ENCODE measurements at regions not wholly inside any gene's neighbourhood (a gene's known extent, or its start where the extent isn't known, plus 50 kb on each side); places are given as distances from the start of the nearest gene placed in this dataset.

DNA sequence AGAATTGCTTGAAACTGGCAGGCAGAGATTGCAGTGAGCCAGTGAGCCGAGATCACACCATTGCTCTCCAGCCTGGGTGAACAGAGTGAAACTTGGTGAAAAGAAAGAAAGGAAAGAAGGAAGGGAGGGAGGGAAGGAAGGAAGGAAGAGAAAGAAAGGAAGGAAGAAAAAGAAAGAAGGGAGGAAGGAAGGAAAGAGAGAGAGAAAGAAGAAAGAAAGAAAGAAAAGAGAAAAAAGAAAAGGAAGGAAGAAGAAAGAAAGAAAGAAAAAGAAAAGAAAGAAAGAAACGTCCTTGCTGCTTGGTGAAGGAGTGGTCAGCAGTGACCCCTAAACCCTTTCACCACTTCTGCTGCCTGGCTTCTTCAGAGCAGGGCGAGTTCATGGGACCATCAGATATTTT is 147.1 kb upstream of the MYO3A start:
- H3K4me1 Mint-ChIP-seq: no peaks in the 10 kb centered on the region
- no peak overlapping the region for H3K27ac Mint-ChIP-seq
- POLR2A ChIA-PET: no interaction called here
- CTCF ChIA-PET: no interaction called here
- H3K27me3 Mint-ChIP-seq: peaks cover 3% of the 10 kb centered on the region
- no peak for DNase-seq
- no peak overlapping the region for H3K4me3 Mint-ChIP-seq
- H3K9me3 Mint-ChIP-seq: no peaks in the 10 kb centered on the region
- H3K36me3 Mint-ChIP-seq (ENCODE audit: low read depth): no peaks in the 10 kb centered on the region

- H3K4me1 Mint-ChIP-seq: no peaks in the 10 kb centered on the region
- H3K4me3 Mint-ChIP-seq: no peak overlapping the region
- POLR2A ChIA-PET: no interaction called here
- no peaks in the 10 kb centered on the region for H3K36me3 Mint-ChIP-seq (ENCODE audit: low read depth)
- CTCF ChIA-PET: no interaction called here
- no peak overlapping the region for H3K27ac Mint-ChIP-seq
- no peak for DNase-seq
- no peaks in the 10 kb centered on the region for H3K27me3 Mint-ChIP-seq
- H3K9me3 Mint-ChIP-seq: no peaks in the 10 kb centered on the region
These were observed 136.1 kb upstream of the MYO3A start for GRCh38 chr10:25797888-25798429.

DNA sequence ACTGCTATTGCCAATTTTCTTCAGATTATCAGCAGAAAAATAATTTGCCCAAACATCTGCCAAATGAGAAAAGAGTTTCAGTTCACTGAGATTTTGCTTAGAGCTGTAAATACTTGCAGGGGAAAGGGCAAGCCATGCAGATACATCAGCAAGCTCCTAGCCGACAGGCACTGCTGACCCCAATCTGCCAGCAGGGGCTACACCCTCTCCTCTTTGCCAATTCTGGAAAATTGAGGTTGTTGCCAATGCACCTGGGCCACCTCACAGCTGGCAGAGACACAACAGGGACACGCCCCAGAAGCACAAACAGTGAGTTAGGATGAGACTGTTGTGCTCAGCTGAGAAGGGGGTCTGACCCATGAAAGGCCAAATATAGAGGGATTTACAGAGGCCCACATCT is 129.5 kb upstream of the MYO3A start:
- no peaks in the 10 kb centered on the region for H3K9me3 Mint-ChIP-seq
- no peaks in the 10 kb centered on the region for H3K36me3 Mint-ChIP-seq (ENCODE audit: low read depth)
- H3K27ac Mint-ChIP-seq: no peak overlapping the region
- no peaks in the 10 kb centered on the region for H3K4me1 Mint-ChIP-seq
- no peak overlapping the region for H3K4me3 Mint-ChIP-seq
- ChIA-PET CTCF (no interaction called here), POLR2A (no interaction called here)
- H3K27me3 Mint-ChIP-seq: no peaks in the 10 kb centered on the region
- DNase-seq: no peak

DNA sequence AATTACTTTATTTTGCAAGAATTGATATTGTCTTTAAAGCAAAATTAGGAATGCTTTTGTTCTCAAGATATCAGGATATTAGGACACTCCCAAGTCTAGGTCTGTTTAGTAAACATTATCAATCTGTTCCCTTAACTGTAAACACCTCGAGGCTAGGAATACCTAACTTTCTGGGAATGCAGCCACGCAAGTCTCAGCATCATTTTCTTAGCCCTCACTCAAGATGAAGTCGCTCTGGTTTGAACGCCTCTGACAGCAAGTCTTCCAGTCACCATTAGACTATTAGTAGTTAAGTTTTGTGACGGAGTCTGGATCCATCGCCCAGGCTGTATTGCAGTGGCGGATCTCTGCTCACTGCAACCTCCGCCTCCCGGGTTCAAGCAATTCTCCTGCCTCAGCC is 128.0 kb upstream of the MYO3A start:
- H3K27ac Mint-ChIP-seq: no peak overlapping the region
- H3K9me3 Mint-ChIP-seq: no peaks in the 10 kb centered on the region
- ChIA-PET CTCF (no interaction called here), POLR2A (no interaction called here)
- no peaks in the 10 kb centered on the region for H3K27me3 Mint-ChIP-seq
- no peaks in the 10 kb centered on the region for H3K36me3 Mint-ChIP-seq (ENCODE audit: low read depth)
- H3K4me3 Mint-ChIP-seq: no peak overlapping the region
- H3K4me1 Mint-ChIP-seq: no peaks in the 10 kb centered on the region
- no peak for DNase-seq

DNA sequence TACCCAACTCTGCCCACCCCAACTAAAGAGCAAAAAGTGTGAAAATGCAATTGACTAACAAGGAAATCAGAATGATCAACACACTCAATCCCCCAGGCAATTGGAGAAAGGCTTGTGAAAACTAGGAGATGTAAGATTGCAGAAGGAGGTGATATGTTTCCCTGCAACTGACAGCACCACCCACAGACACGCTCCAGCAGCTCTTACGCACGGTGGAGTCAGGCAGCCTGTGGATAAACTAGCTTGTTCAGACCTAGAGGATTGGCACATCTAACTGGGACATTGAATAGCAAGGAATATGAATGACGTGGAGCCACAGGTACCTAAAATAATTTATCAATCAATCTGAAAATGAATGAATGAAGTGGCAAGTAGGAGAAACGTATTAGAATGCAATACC is 125.7 kb upstream of the MYO3A start:
- no peak overlapping the region for H3K27ac Mint-ChIP-seq
- ChIA-PET CTCF (no interaction called here), POLR2A (no interaction called here)
- no peaks in the 10 kb centered on the region for H3K27me3 Mint-ChIP-seq
- no peaks in the 10 kb centered on the region for H3K36me3 Mint-ChIP-seq (ENCODE audit: low read depth)
- no peaks in the 10 kb centered on the region for H3K4me1 Mint-ChIP-seq
- no peak overlapping the region for H3K4me3 Mint-ChIP-seq
- DNase-seq: no peak
- H3K9me3 Mint-ChIP-seq: no peaks in the 10 kb centered on the region

- CTCF ChIA-PET: no interaction called here
These were observed 122.9 kb upstream of the MYO3A start for GRCh38 chr10:25811052-25811685.

GRCh38 chr10:25813511-25813910 is 120.5 kb upstream of the MYO3A start:
- DNase-seq: no peak
- Mint-ChIP-seq H3K4me3 (no peak overlapping the region), H3K4me1 (no peaks in the 10 kb centered on the region), H3K27ac (no peak overlapping the region), H3K27me3 (no peaks in the 10 kb centered on the region), H3K36me3 (ENCODE audit: low read depth) (no peaks in the 10 kb centered on the region), H3K9me3 (no peaks in the 10 kb centered on the region)
- CTCF ChIA-PET: no interaction called here
- POLR2A ChIA-PET: no interaction called here

More at GRCh38 chr10:25811052-25811685, 122.9 kb upstream of the MYO3A start:
- Mint-ChIP-seq H3K4me1 (no peaks in the 10 kb centered on the region), H3K27me3 (no peaks in the 10 kb centered on the region), H3K27ac (no peak overlapping the region), H3K4me3 (no peak overlapping the region), H3K36me3 (ENCODE audit: low read depth) (no peaks in the 10 kb centered on the region), H3K9me3 (no peaks in the 10 kb centered on the region)
- DNase-seq: no peak
- POLR2A ChIA-PET: no interaction called here

GRCh38 chr10:25815236-25815635 is 118.8 kb upstream of the MYO3A start:
- peaks cover 2% of the 10 kb centered on the region for H3K27me3 Mint-ChIP-seq
- H3K4me1 Mint-ChIP-seq: no peaks in the 10 kb centered on the region
- no peaks in the 10 kb centered on the region for H3K9me3 Mint-ChIP-seq
- CTCF ChIA-PET: interaction anchor here (1.4 kb wide), 1 partner anchor 9 kb away, joined by 3 read pairs; no protein-coding TSS in a partner anchor
- POLR2A ChIA-PET: no interaction called here
- H3K27ac Mint-ChIP-seq: no peak overlapping the region
- DNase-seq: no peak
- no peak overlapping the region for H3K4me3 Mint-ChIP-seq
- H3K36me3 Mint-ChIP-seq (ENCODE audit: low read depth): no peaks in the 10 kb centered on the region

DNA sequence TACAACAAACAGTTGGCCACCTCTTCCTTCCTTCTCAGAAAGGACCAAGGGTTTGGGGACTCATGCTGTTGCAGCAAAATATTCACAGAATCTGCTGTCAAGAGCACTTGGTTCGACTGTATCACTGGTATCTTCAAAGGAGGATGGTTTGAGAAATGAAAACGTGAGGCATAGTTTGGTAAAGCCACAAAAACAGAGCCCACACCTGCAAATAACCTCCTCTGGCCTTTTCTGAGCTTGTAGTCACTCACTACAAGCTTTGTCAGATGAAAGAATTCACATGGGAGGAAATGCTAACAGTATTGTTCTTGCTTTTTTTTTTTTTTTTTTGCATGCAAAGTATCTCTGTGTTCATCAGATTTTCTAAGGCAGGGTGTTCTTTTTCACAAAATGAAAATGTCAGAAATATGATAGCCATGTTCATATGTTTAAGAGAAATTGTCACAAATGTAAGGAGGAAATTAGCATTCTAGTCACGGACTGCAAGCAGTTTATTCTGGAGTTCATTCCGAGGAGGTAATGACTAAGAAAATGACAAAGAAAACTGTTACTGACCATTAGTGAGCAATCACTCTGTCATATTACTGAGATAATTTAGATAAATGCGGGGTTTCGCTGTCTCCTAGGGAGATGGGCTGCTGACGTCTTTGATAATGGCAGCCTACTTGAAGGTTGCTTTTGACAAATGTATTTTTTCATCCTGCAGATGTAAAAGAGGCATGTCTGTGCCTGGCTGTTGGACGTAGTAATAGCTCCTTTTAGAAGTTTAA is 117.8 kb upstream of the MYO3A start:
- H3K36me3 Mint-ChIP-seq (ENCODE audit: low read depth): no peaks in the 10 kb centered on the region
- no peak overlapping the region for H3K4me3 Mint-ChIP-seq
- peaks cover 2% of the 10 kb centered on the region for H3K27me3 Mint-ChIP-seq
- no peak for DNase-seq
- H3K9me3 Mint-ChIP-seq: no peaks in the 10 kb centered on the region
- ChIA-PET POLR2A (no interaction called here), CTCF (no interaction called here)
- peaks cover 4% of the 10 kb centered on the region for H3K4me1 Mint-ChIP-seq
- no peak overlapping the region for H3K27ac Mint-ChIP-seq

- Mint-ChIP-seq H3K4me1 (peaks cover 4% of the 10 kb centered on the region), H3K27me3 (peaks cover 2% of the 10 kb centered on the region), H3K4me3 (no peak overlapping the region), H3K36me3 (ENCODE audit: low read depth) (no peaks in the 10 kb centered on the region), H3K27ac (no peak overlapping the region), H3K9me3 (no peaks in the 10 kb centered on the region)
- DNase-seq: no peak
- POLR2A ChIA-PET: no interaction called here
- CTCF ChIA-PET: no interaction called here
These were observed 116.8 kb upstream of the MYO3A start for GRCh38 chr10:25817200-25817599.

GRCh38 chr10:25818751-25819150 is 115.3 kb upstream of the MYO3A start:
- Mint-ChIP-seq H3K9me3 (no peaks in the 10 kb centered on the region), H3K4me3 (no peak overlapping the region)

DNA sequence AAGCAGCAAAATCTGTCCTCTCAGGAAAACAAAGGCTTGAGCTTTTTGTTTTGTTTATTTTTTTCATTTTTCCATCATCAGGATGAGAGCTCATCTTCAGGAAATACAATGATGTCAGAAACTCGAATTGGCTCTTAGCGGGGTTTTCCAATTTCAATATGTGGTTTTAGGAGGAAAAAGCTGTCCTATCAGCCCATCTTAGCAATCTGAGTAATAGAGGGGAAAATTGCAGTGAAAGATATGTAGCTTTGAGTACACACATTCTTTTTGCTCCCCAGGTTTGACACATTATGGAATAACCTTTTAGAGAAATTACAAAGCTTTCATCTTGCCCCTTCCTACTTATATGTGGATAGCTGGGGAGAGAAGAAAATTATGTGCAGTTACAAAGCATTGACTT is 113.6 kb upstream of the MYO3A start:
- H3K4me3 Mint-ChIP-seq: peak overlapping the region; percentile 2
- CTCF ChIA-PET: no interaction called here
- POLR2A ChIA-PET: no interaction called here
- no peaks in the 10 kb centered on the region for H3K9me3 Mint-ChIP-seq
- peak overlapping the region; percentile 52 for H3K27ac Mint-ChIP-seq
- peaks cover 2% of the 10 kb centered on the region for H3K27me3 Mint-ChIP-seq
- peaks cover 4% of the 10 kb centered on the region for H3K4me1 Mint-ChIP-seq
- no peaks in the 10 kb centered on the region for H3K36me3 Mint-ChIP-seq (ENCODE audit: low read depth)
- no peak for DNase-seq

More at GRCh38 chr10:25818751-25819150, 115.3 kb upstream of the MYO3A start:
- H3K36me3 Mint-ChIP-seq (ENCODE audit: low read depth): no peaks in the 10 kb centered on the region
- POLR2A ChIA-PET: no interaction called here
- CTCF ChIA-PET: no interaction called here
- H3K27ac Mint-ChIP-seq: no peak overlapping the region
- H3K27me3 Mint-ChIP-seq: peaks cover 2% of the 10 kb centered on the region
- H3K4me1 Mint-ChIP-seq: peaks cover 4% of the 10 kb centered on the region
- DNase-seq: no peak

- no peak for DNase-seq
- H3K36me3 Mint-ChIP-seq (ENCODE audit: low read depth): no peaks in the 10 kb centered on the region
- peak overlapping the region; percentile 52 for H3K27ac Mint-ChIP-seq
- H3K9me3 Mint-ChIP-seq: no peaks in the 10 kb centered on the region
- peaks cover 4% of the 10 kb centered on the region for H3K4me1 Mint-ChIP-seq
- CTCF ChIA-PET: no interaction called here
- peak overlapping the region; percentile 2 for H3K4me3 Mint-ChIP-seq
- POLR2A ChIA-PET: no interaction called here
- H3K27me3 Mint-ChIP-seq: peaks cover 2% of the 10 kb centered on the region
These were observed 113.2 kb upstream of the MYO3A start for GRCh38 chr10:25820874-25821273.

- Mint-ChIP-seq H3K4me3 (no peak overlapping the region), H3K27me3 (peaks cover 2% of the 10 kb centered on the region), H3K4me1 (peaks cover 4% of the 10 kb centered on the region), H3K36me3 (ENCODE audit: low read depth) (no peaks in the 10 kb centered on the region), H3K27ac (no peak overlapping the region), H3K9me3 (no peaks in the 10 kb centered on the region)
- POLR2A ChIA-PET: no interaction called here
- CTCF ChIA-PET: interaction anchor here (1.3 kb wide), 1 partner anchor 9 kb away, joined by 3 read pairs; no protein-coding TSS in a partner anchor
- DNase-seq: no peak
These were observed 110.0 kb upstream of the MYO3A start for GRCh38 chr10:25824050-25824449.
